ENCODE measurements at regions not wholly inside any gene's neighbourhood (a gene's known extent, or its start where the extent isn't known, plus 50 kb on each side); places are given as distances from the start of the nearest gene placed in this dataset.

DNA sequence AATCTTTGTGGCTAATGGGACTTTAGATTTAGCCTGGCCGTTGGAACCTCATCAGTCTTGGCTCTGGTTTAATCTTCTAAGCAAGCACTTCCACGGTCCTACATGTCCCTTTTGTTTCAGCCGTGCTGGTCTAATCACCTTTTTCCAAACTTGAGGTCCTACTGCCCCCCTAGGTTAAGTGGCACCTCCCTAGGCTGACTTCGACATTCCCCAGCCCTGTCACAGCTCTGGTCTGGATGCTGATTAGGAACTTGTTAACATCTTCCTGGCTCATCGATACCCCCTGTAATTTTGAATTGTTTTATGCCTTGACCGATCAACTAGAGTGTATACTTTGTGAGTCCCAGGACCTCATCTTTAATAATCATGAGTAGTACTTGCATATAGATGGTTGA is 56.6 kb downstream of the OTOR start:
- TF ChIP-seq, protein P1, sequence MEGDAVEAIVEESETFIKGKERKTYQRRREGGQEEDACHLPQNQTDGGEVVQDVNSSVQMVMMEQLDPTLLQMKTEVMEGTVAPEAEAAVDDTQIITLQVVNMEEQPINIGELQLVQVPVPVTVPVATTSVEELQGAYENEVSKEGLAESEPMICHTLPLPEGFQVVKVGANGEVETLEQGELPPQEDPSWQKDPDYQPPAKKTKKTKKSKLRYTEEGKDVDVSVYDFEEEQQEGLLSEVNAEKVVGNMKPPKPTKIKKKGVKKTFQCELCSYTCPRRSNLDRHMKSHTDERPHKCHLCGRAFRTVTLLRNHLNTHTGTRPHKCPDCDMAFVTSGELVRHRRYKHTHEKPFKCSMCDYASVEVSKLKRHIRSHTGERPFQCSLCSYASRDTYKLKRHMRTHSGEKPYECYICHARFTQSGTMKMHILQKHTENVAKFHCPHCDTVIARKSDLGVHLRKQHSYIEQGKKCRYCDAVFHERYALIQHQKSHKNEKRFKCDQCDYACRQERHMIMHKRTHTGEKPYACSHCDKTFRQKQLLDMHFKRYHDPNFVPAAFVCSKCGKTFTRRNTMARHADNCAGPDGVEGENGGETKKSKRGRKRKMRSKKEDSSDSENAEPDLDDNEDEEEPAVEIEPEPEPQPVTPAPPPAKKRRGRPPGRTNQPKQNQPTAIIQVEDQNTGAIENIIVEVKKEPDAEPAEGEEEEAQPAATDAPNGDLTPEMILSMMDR (IDR thresholded peaks at IDR 0.05), result no peak
- TF ChIP-seq POLR2A (IDR thresholded peaks at IDR 0.05) (no peak), POLR2AphosphoS5 (IDR thresholded peaks at IDR 0.05) (no peak)
